Mesenchymal stem cell (in vitro differentiated cells and primary cell): ENCODE measurements at regions not wholly inside any gene's neighbourhood (a gene's known extent, or its start where the extent isn't known, plus 50 kb on each side); places are given as distances from the start of the nearest gene placed in this dataset.

Experiments
- DNase-seq: peaks from one replicate; pipeline ENCODE4 v3.0.0-alpha.2; 2013
- H2AFZ ChIP-seq: one replicate; pipeline ENCODE4 v1.6.1; 2013; ENCODE audit warnings: low read depth, mild to moderate bottlenecking, control low read depth, inconsistent platforms, low read length, moderate library complexity
- H2AK5ac ChIP-seq: 2 replicates; pipeline ENCODE4 v1.6.1; 2013; ENCODE audit warnings: low read length, moderate library complexity, mild to moderate bottlenecking, inconsistent platforms; ENCODE audit not compliant: severe bottlenecking
- H2BK120ac ChIP-seq: one replicate; pipeline ENCODE4 v1.6.1; 2013; ENCODE audit warnings: low read depth, mild to moderate bottlenecking, inconsistent platforms, low read length, moderate library complexity
- H2BK12ac ChIP-seq, 2 experiments: one replicate each; pipeline ENCODE4 v1.6.1; 2013; ENCODE audit warnings: inconsistent platforms in 2 of 2, low read length in 2 of 2, mild to moderate bottlenecking in 2 of 2, moderate library complexity in 2 of 2, control low read depth in 1 of 2
- H2BK15ac ChIP-seq: one replicate; pipeline ENCODE4 v1.6.1; 2013; ENCODE audit warnings: mild to moderate bottlenecking, low read depth, inconsistent platforms; ENCODE audit not compliant: poor library complexity, severe bottlenecking
- H2BK5ac ChIP-seq: 2 replicates; pipeline ENCODE4 v1.6.1; 2013; ENCODE audit warnings: low read depth, mild to moderate bottlenecking, low read length, control low read depth, inconsistent platforms; ENCODE audit not compliant: poor library complexity, severe bottlenecking
- H3K14ac ChIP-seq, 2 experiments: one replicate each; pipeline ENCODE4 v1.6.1; 2013; ENCODE audit warnings: inconsistent platforms in 2 of 2, low read length in 2 of 2, control low read depth in 1 of 2, mild to moderate bottlenecking in 1 of 2, moderate library complexity in 1 of 2
- H3K18ac ChIP-seq, 2 experiments: one replicate each; pipeline ENCODE4 v1.6.1; 2013; ENCODE audit warnings: inconsistent platforms in 2 of 2, low read length in 2 of 2, control low read depth in 1 of 2, low read depth in 1 of 2, mild to moderate bottlenecking in 1 of 2
- H3K23ac ChIP-seq, 2 experiments: one replicate each; pipeline ENCODE4 v1.6.1; 2013; ENCODE audit warnings: inconsistent platforms in 2 of 2, low read length in 2 of 2, mild to moderate bottlenecking in 2 of 2, moderate library complexity in 2 of 2, control low read depth in 1 of 2
- H3K27ac ChIP-seq: 2 replicates; pipeline ENCODE4 v1.5.1; 2013; ENCODE audit warnings: mild to moderate bottlenecking, moderate library complexity, low read length, control low read depth, inconsistent platforms; ENCODE audit not compliant: poor library complexity, severe bottlenecking
- H3K27me3 ChIP-seq, 2 experiments: 2 replicates each; pipeline versions ENCODE4 v1.6.1 to v1.7.0; 2013; ENCODE audit warnings: low read length in 2 of 2, mild to moderate bottlenecking in 2 of 2, moderate library complexity in 2 of 2, control low read depth in 1 of 2, inconsistent platforms in 1 of 2; ENCODE audit not compliant: control insufficient read depth in 1 of 2, insufficient read depth in 1 of 2
- H3K36me3 ChIP-seq, 2 experiments: 2 replicates each; pipeline versions ENCODE4 v1.6.1 to v1.7.0; 2013; ENCODE audit warnings: low read length in 2 of 2, control low read depth in 1 of 2, inconsistent platforms in 1 of 2, low read depth in 1 of 2, mild to moderate bottlenecking in 1 of 2; ENCODE audit not compliant: insufficient read depth in 2 of 2, control insufficient read depth in 1 of 2
- H3K4ac ChIP-seq, 2 experiments: one replicate each; pipeline ENCODE4 v1.6.1; 2013; ENCODE audit warnings: inconsistent platforms in 2 of 2, low read length in 2 of 2, mild to moderate bottlenecking in 2 of 2, moderate library complexity in 2 of 2, control low read depth in 1 of 2, low read depth in 1 of 2
- H3K4me1 ChIP-seq: 2 replicates; pipeline ENCODE4 v1.6.1; 2013; ENCODE audit warnings: low read depth, low read length, control low read depth; ENCODE audit not compliant: control insufficient read depth, insufficient read depth
- H3K4me2 ChIP-seq: 2 replicates; pipeline ENCODE4 v1.6.1; 2013; ENCODE audit warnings: low read length, mild to moderate bottlenecking, inconsistent platforms; ENCODE audit not compliant: poor library complexity, severe bottlenecking
- H3K4me3 ChIP-seq, 2 experiments: 2 replicates each; pipeline versions ENCODE4 v1.5.1 to v1.7.0; 2013; ENCODE audit warnings: low read length in 2 of 2, mild to moderate bottlenecking in 2 of 2, control low read depth in 1 of 2, low read depth in 1 of 2; ENCODE audit not compliant: insufficient read depth in 1 of 2
- H3K79me1 ChIP-seq: replicated peaks from 2 replicates; pipeline ENCODE4 v1.6.1; 2013; ENCODE audit warnings: mild to moderate bottlenecking, control low read depth, low read length, inconsistent platforms; ENCODE audit not compliant: poor library complexity, severe bottlenecking
- H3K9ac ChIP-seq: 2 replicates; pipeline ENCODE4 v1.7.0; 2013; ENCODE audit warnings: mild to moderate bottlenecking, low read length, moderate library complexity
- H3K9me3 ChIP-seq: 2 replicates; pipeline ENCODE4 v1.7.0; 2013; ENCODE audit warnings: mild to moderate bottlenecking, low read length; ENCODE audit not compliant: control insufficient read depth
- H4K8ac ChIP-seq: one replicate; pipeline ENCODE4 v1.6.1; 2013; ENCODE audit warnings: inconsistent platforms, mild to moderate bottlenecking, low read length, moderate library complexity
- H4K91ac ChIP-seq: one replicate; pipeline ENCODE4 v1.6.1; 2013; ENCODE audit warnings: mild to moderate bottlenecking, low read length, inconsistent platforms
- WGBS: methylation state at CpG from one replicate; pipeline ENCODE4 v1.1.7; 2013; ENCODE audit warnings: mixed read lengths; 5-methylcytosine and 5-hydroxymethylcytosine counted together

- H2AK5ac ChIP-seq: no peak overlapping the region
These were observed 75.8 kb downstream of the RDH14 start for GRCh38 chr2:18484625-18485024.

GRCh38 chr2:18483896-18484295, 76.6 kb downstream of the RDH14 start:
- no peaks in the 10 kb centered on the region for H3K36me3 ChIP-seq
- H2AFZ ChIP-seq: no peak overlapping the region
- H3K4me1 ChIP-seq: peaks cover 5% of the 10 kb centered on the region
- no peak overlapping the region for H2BK120ac ChIP-seq
- H3K4me2 ChIP-seq: no peak overlapping the region
- no peak overlapping the region for H4K8ac ChIP-seq
- H3K4me3 ChIP-seq: no peak overlapping the region
- no peak overlapping the region for H3K4ac ChIP-seq
- H3K9me3 ChIP-seq: no peaks in the 10 kb centered on the region
- H2AK5ac ChIP-seq: no peak overlapping the region
- no peak for DNase-seq
- H3K79me1 ChIP-seq: no peaks in the 10 kb centered on the region
- H2BK15ac ChIP-seq: no peak overlapping the region
- WGBS: 75% methylated on average over 3 of the region's 3 CpGs
- no peak overlapping the region for H2BK5ac ChIP-seq
- H3K9ac ChIP-seq: no peak overlapping the region
- H3K27me3 ChIP-seq: peaks cover 0 to 6% of the 10 kb centered on the region in 2 experiments
- no peak overlapping the region for H4K91ac ChIP-seq
- no peak overlapping the region for H3K23ac ChIP-seq
- H2BK12ac ChIP-seq: no peak overlapping the region
- no peak overlapping the region for H3K27ac ChIP-seq
- H3K18ac ChIP-seq: no peak overlapping the region
- H3K14ac ChIP-seq: no peak overlapping the region

More at GRCh38 chr2:18484625-18485024, 75.8 kb downstream of the RDH14 start:
- no peaks in the 10 kb centered on the region for H3K36me3 ChIP-seq
- no peak overlapping the region for H2BK120ac ChIP-seq
- H3K4ac ChIP-seq: no peak overlapping the region
- H3K4me1 ChIP-seq: peaks cover 5% of the 10 kb centered on the region
- no peak overlapping the region for H3K23ac ChIP-seq
- no peak overlapping the region for H2BK15ac ChIP-seq
- H3K9ac ChIP-seq: no peak overlapping the region
- H3K18ac ChIP-seq: no peak overlapping the region
- H3K4me3 ChIP-seq: no peak overlapping the region
- H2BK5ac ChIP-seq: no peak overlapping the region
- H3K79me1 ChIP-seq: no peaks in the 10 kb centered on the region
- no peaks in the 10 kb centered on the region for H3K9me3 ChIP-seq
- H3K14ac ChIP-seq: no peak overlapping the region
- H4K91ac ChIP-seq: no peak overlapping the region
- no peak overlapping the region for H2AFZ ChIP-seq
- H2BK12ac ChIP-seq: no peak overlapping the region
- no peak for DNase-seq
- no peak overlapping the region for H4K8ac ChIP-seq
- no peak overlapping the region for H3K4me2 ChIP-seq
- H3K27ac ChIP-seq: no peak overlapping the region
- H3K27me3 ChIP-seq: peaks cover 0 to 6% of the 10 kb centered on the region in 2 experiments

- no peak overlapping the region for H2BK12ac ChIP-seq
- H3K4me3 ChIP-seq: no peak overlapping the region
- H3K27ac ChIP-seq: no peak overlapping the region
- H3K27me3 ChIP-seq: peaks cover 0 to 9% of the 10 kb centered on the region in 2 experiments
- no peaks in the 10 kb centered on the region for H3K9me3 ChIP-seq
- H3K18ac ChIP-seq: no peak overlapping the region
- no peak overlapping the region for H2BK120ac ChIP-seq
- no peak overlapping the region for H3K4ac ChIP-seq
- H3K4me2 ChIP-seq: no peak overlapping the region
- no peak overlapping the region for H4K91ac ChIP-seq
- H3K36me3 ChIP-seq: no peaks in the 10 kb centered on the region
- H2BK15ac ChIP-seq: no peak overlapping the region
- H2AFZ ChIP-seq: no peak overlapping the region
- H2BK5ac ChIP-seq: no peak overlapping the region
- peaks cover 5% of the 10 kb centered on the region for H3K4me1 ChIP-seq
- H2AK5ac ChIP-seq: no peak overlapping the region
- H3K9ac ChIP-seq: no peak overlapping the region
- no peak for DNase-seq
- H3K23ac ChIP-seq: no peak overlapping the region
- H4K8ac ChIP-seq: no peak overlapping the region
- no peaks in the 10 kb centered on the region for H3K79me1 ChIP-seq
- no peak overlapping the region for H3K14ac ChIP-seq
These were observed 77.8 kb downstream of the RDH14 start for GRCh38 chr2:18482666-18483065.

- no peak overlapping the region for H2BK12ac ChIP-seq
- no peaks in the 10 kb centered on the region for H3K79me1 ChIP-seq
- peak overlapping the region in 1 of 2 experiments; percentile 30 for H3K14ac ChIP-seq
- no peak overlapping the region for H2AFZ ChIP-seq
- DNase-seq: no peak
- 65% methylated on average over 3 of the region's 3 CpGs for WGBS
- no peak overlapping the region for H3K4ac ChIP-seq
- no peak overlapping the region for H3K23ac ChIP-seq
- H2AK5ac ChIP-seq: no peak overlapping the region
- no peak overlapping the region for H3K18ac ChIP-seq
- H2BK15ac ChIP-seq: no peak overlapping the region
- peaks cover 0 to 17% of the 10 kb centered on the region in 2 experiments for H3K27me3 ChIP-seq
- H3K9me3 ChIP-seq: no peaks in the 10 kb centered on the region
- no peak overlapping the region for H2BK120ac ChIP-seq
- no peak overlapping the region for H2BK5ac ChIP-seq
- H4K8ac ChIP-seq: no peak overlapping the region
- peak overlapping the region in 1 of 2 experiments; percentile 11 for H3K4me3 ChIP-seq
- no peak overlapping the region for H4K91ac ChIP-seq
- H3K4me2 ChIP-seq: no peak overlapping the region
- no peak overlapping the region for H3K9ac ChIP-seq
- H3K27ac ChIP-seq: no peak overlapping the region
- no peaks in the 10 kb centered on the region for H3K4me1 ChIP-seq
- no peaks in the 10 kb centered on the region for H3K36me3 ChIP-seq
These were observed 80.5 kb downstream of the RDH14 start for GRCh38 chr2:18479947-18480369.
